Trophoblast cell (in vitro differentiated cells and primary cell): ENCODE measurements at regions not wholly inside any gene's neighbourhood (a gene's known extent, or its start where the extent isn't known, plus 50 kb on each side); places are given as distances from the start of the nearest gene placed in this dataset.
"Not testable (repeated sequence)": the region's sequence is repeated elsewhere in the genome, so short reads cannot be mapped to it uniquely, and the experiment has no call there.

Experiments
- DNase-seq, 2 donors: peaks; one replicate each; pipeline ENCODE4 v3.0.0-alpha.2; 2016
- H2AFZ ChIP-seq: 2 replicates; pipeline ENCODE4 v1.6.1; 2013; ENCODE audit warnings: low read length, moderate library complexity, mild to moderate bottlenecking; ENCODE audit not compliant: insufficient read depth, poor library complexity
- H2AK5ac ChIP-seq: 2 replicates; pipeline ENCODE4 v1.6.1; 2013; ENCODE audit warnings: mild to moderate bottlenecking, low read length
- H2BK120ac ChIP-seq: 2 replicates; pipeline ENCODE4 v1.6.1; 2013; ENCODE audit warnings: low read length, mild to moderate bottlenecking, moderate library complexity; ENCODE audit not compliant: insufficient read depth, poor library complexity
- H2BK12ac ChIP-seq: 2 replicates; pipeline ENCODE4 v1.6.1; 2013; ENCODE audit warnings: mild to moderate bottlenecking, low read length, moderate library complexity
- H2BK5ac ChIP-seq: 2 replicates; pipeline ENCODE4 v1.6.1; 2013; ENCODE audit warnings: low read length, low read depth, moderate library complexity, mild to moderate bottlenecking; ENCODE audit not compliant: poor library complexity
- H3K14ac ChIP-seq: 2 replicates; pipeline ENCODE4 v1.6.1; 2013; ENCODE audit warnings: mild to moderate bottlenecking, low read length
- H3K18ac ChIP-seq: 2 replicates; pipeline ENCODE4 v1.6.1; 2013; ENCODE audit warnings: mild to moderate bottlenecking, low read length
- H3K23ac ChIP-seq: 2 replicates; pipeline ENCODE4 v1.6.1; 2013; ENCODE audit warnings: low read length
- H3K27ac ChIP-seq: 2 replicates; pipeline ENCODE4 v1.5.1; 2013; ENCODE audit warnings: low read depth, mild to moderate bottlenecking, inconsistent platforms, low read length, moderate library complexity
- H3K27me3 ChIP-seq: 2 replicates; pipeline ENCODE4 v1.6.1; 2013; ENCODE audit warnings: inconsistent platforms, mild to moderate bottlenecking, low read length, moderate library complexity; ENCODE audit not compliant: insufficient read depth
- H3K36me3 ChIP-seq, 2 experiments: 1 replicate in 1 of 2; 2 replicates in 1 of 2; pipeline ENCODE4 v1.6.1; 2013; ENCODE audit warnings: low read length in 2 of 2, mild to moderate bottlenecking in 2 of 2, moderate library complexity in 1 of 2; ENCODE audit not compliant: insufficient read depth in 2 of 2, control insufficient read depth in 1 of 2
- H3K4ac ChIP-seq: 2 replicates; pipeline ENCODE4 v1.6.1; 2013; ENCODE audit warnings: low read depth, mild to moderate bottlenecking, low read length, moderate library complexity
- H3K4me1 ChIP-seq, 2 experiments: 1 replicate in 1 of 2; 2 replicates in 1 of 2; pipeline ENCODE4 v1.6.1; 2013; ENCODE audit warnings: low read length in 2 of 2, mild to moderate bottlenecking in 2 of 2, moderate library complexity in 1 of 2; ENCODE audit not compliant: insufficient read depth in 2 of 2, control insufficient read depth in 1 of 2
- H3K4me2 ChIP-seq: 2 replicates; pipeline ENCODE4 v1.6.1; 2013; ENCODE audit warnings: inconsistent platforms, mild to moderate bottlenecking, low read length, moderate library complexity
- H3K4me3 ChIP-seq: 2 replicates; pipeline ENCODE4 v1.5.1; 2013; ENCODE audit warnings: mild to moderate bottlenecking, low read depth, low read length, inconsistent platforms
- H3K79me1 ChIP-seq: one replicate; pipeline ENCODE4 v1.6.1; 2013; ENCODE audit warnings: low read length
- H3K79me2 ChIP-seq: 2 replicates; pipeline ENCODE4 v1.6.1; 2013; ENCODE audit warnings: low read length, mild to moderate bottlenecking; ENCODE audit not compliant: control insufficient read depth, insufficient read depth, poor library complexity
- H3K9ac ChIP-seq: 2 replicates; pipeline ENCODE4 v1.6.1; 2013; ENCODE audit warnings: mild to moderate bottlenecking, low read length
- H3K9me3 ChIP-seq: 2 replicates; pipeline ENCODE4 v1.6.1; 2013; ENCODE audit warnings: low read depth, mild to moderate bottlenecking, control low read depth, inconsistent platforms, low read length; ENCODE audit not compliant: insufficient read depth
- H4K12ac ChIP-seq: 2 replicates; pipeline ENCODE4 v1.6.1; 2013; ENCODE audit warnings: low read depth, mild to moderate bottlenecking, low read length, moderate library complexity
- H4K8ac ChIP-seq: 2 replicates; pipeline ENCODE4 v1.6.1; 2013; ENCODE audit warnings: low read depth, mild to moderate bottlenecking, low read length, moderate library complexity
- H4K91ac ChIP-seq: one replicate; pipeline ENCODE4 v1.6.1; 2013; ENCODE audit warnings: low read depth, mild to moderate bottlenecking, low read length, moderate library complexity
- WGBS: extraction: QIAGEN DNeasy Blood & Tissue Kit; methylation state at CpG from one replicate; pipeline ENCODE4 v1.1.7; 2013; ENCODE audit warnings: missing lambda C conversion rate; ENCODE audit not compliant: insufficient read length, insufficient coverage; ENCODE audit errors: extremely low coverage; 5-methylcytosine and 5-hydroxymethylcytosine counted together

DNA sequence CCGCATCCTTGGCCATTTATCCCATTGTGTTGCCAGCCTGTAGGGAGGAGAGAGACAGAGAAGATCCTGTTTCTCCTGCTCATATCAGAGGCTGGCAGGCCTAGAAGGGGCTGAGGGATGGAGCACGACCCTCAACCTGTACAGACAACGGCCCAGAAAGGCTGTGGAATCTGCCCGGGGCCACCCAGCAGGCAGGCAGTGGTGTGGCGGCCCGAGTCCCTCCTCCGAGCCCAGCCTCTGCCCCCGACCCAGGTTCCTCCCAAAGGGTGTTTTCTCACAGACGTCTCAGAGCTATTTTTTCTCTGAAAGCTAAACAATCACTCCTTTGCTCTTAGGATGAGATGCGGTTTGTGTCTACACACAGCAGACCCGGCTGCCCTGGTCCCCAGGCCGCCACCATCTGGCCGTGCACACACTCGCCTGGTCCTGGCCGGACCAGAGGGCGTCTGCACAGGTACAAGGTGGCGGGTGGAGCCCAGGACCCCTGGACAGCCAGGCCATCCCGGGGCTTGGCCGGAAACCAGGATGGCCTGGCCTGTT, 69.3 kb downstream of the FOXL3 start:
- no peak overlapping the region for H4K8ac ChIP-seq
- H4K91ac ChIP-seq = no peak overlapping the region
- peaks cover 7% of the 10 kb centered on the region for H3K9me3 ChIP-seq
- H3K23ac ChIP-seq = no peak overlapping the region
- H3K36me3 ChIP-seq = no peaks in the 10 kb centered on the region
- no CpG with 5 or more reads among the region's 19 CpGs for WGBS
- no peak for DNase-seq
- H3K27ac ChIP-seq = no peak overlapping the region
- no peak overlapping the region for H2BK120ac ChIP-seq
- no peak overlapping the region for H2BK12ac ChIP-seq
- no peak overlapping the region for H2AFZ ChIP-seq
- H2BK5ac ChIP-seq = no peak overlapping the region
- no peak overlapping the region for H3K4me2 ChIP-seq
- no peaks in the 10 kb centered on the region for H3K4me1 ChIP-seq
- H3K27me3 ChIP-seq = no peaks in the 10 kb centered on the region
- H3K14ac ChIP-seq = no peak overlapping the region
- no peaks in the 10 kb centered on the region for H3K79me1 ChIP-seq
- H3K9ac ChIP-seq = no peak overlapping the region
- H3K79me2 ChIP-seq = no peaks in the 10 kb centered on the region
- H3K18ac ChIP-seq = no peak overlapping the region
- H4K12ac ChIP-seq = no peak overlapping the region
- no peak overlapping the region for H3K4ac ChIP-seq
- H3K4me3 ChIP-seq = no peak overlapping the region
- H2AK5ac ChIP-seq = no peak overlapping the region

DNA sequence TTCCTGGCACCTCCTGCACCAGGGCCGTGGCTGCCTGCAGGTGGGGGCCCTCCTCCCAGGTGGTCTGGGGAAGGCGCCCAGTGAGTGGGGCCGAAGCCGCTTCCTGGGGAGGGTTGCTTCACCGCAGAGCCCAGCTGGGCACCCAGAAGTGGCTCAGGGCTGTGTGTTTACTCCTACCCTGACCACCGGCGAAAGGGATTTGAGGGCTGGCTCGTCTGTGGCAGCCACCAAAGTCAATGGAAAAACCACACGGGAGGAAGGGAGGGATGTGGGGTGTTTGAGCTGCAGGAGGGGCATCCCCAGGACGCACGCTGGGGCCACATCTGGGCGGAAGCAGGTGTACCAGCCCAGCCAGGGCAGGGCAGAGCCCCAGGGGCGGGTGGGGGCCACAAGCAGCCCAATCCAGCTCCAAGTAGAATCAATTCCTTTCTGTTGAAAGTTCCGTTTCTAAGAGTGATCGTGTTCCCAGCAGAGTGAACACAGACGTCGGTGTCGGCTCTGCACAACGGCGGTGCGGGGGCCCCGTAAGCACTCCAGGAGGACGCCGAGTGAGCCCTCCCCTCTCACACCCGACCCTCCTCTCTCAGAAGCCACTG, 69.9 kb downstream of the FOXL3 start:
- no CpG with 5 or more reads among the region's 25 CpGs for WGBS
- no peaks in the 10 kb centered on the region for H3K79me2 ChIP-seq
- H3K9ac ChIP-seq = no peak overlapping the region
- H2BK120ac ChIP-seq = no peak overlapping the region
- H3K27ac ChIP-seq = no peak overlapping the region
- no peaks in the 10 kb centered on the region for H3K36me3 ChIP-seq
- no peak overlapping the region for H4K91ac ChIP-seq
- H2BK12ac ChIP-seq = no peak overlapping the region
- no peak overlapping the region for H4K8ac ChIP-seq
- no peak for DNase-seq
- H3K9me3 ChIP-seq = peaks cover 7% of the 10 kb centered on the region
- H3K4me1 ChIP-seq = no peaks in the 10 kb centered on the region
- no peak overlapping the region for H4K12ac ChIP-seq
- H3K79me1 ChIP-seq = no peaks in the 10 kb centered on the region
- no peak overlapping the region for H2BK5ac ChIP-seq
- H3K4me3 ChIP-seq = no peak overlapping the region
- H2AK5ac ChIP-seq = no peak overlapping the region
- no peak overlapping the region for H3K23ac ChIP-seq
- no peak overlapping the region for H3K14ac ChIP-seq
- no peaks in the 10 kb centered on the region for H3K27me3 ChIP-seq
- H3K18ac ChIP-seq = no peak overlapping the region
- H3K4ac ChIP-seq = no peak overlapping the region
- no peak overlapping the region for H2AFZ ChIP-seq
- H3K4me2 ChIP-seq = no peak overlapping the region

DNA sequence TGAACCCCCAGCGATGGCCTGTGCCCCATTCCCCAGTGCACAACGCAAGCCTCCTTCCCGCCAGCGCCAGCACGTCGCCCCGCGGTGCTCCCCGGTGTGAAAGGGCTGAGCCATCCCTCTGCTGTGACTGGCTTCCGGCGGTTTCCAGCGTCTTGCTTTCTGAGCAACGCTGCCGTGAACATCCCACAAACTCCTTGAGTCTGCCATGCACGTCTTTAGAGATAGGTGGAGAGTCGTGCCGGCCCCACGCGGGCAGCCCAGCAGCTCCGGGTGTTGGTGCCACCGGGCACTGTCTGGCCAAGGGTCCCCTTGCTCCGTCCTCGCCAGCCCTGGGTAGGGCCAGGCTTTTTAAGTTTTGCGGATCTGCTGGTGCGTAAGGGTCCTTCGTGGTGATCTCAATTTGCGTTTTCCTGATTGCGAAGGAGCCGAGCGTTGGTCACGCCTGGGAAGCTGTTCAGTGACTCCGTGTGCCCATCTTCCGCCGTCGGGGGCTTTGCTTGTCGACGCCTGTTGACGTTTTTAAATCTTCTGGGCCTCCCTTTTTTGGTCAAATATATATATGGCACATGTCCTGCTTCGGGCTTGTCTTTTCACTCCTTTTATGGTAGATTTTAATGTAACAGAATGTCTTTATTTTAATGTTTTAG, 70.6 kb downstream of the FOXL3 start:
- Histone ChIP-seq H3K9me3 (peaks cover 5% of the 10 kb centered on the region), H2BK12ac (no peak overlapping the region), H2BK120ac (no peak overlapping the region), H4K91ac (no peak overlapping the region), H3K36me3 (no peaks in the 10 kb centered on the region), H3K27ac (no peak overlapping the region), H3K4me2 (no peak overlapping the region), H3K79me2 (no peaks in the 10 kb centered on the region), H3K14ac (no peak overlapping the region), H2AFZ (no peak overlapping the region), H4K8ac (no peak overlapping the region), H3K4ac (no peak overlapping the region), H2BK5ac (no peak overlapping the region), H3K27me3 (no peaks in the 10 kb centered on the region), H2AK5ac (no peak overlapping the region), H3K4me1 (no peaks in the 10 kb centered on the region), H3K18ac (no peak overlapping the region), H3K23ac (no peak overlapping the region), H3K79me1 (no peaks in the 10 kb centered on the region), H3K4me3 (no peak overlapping the region), H4K12ac (no peak overlapping the region), H3K9ac (no peak overlapping the region)
- no peak for DNase-seq
- WGBS = no CpG with 5 or more reads among the region's 39 CpGs

DNA sequence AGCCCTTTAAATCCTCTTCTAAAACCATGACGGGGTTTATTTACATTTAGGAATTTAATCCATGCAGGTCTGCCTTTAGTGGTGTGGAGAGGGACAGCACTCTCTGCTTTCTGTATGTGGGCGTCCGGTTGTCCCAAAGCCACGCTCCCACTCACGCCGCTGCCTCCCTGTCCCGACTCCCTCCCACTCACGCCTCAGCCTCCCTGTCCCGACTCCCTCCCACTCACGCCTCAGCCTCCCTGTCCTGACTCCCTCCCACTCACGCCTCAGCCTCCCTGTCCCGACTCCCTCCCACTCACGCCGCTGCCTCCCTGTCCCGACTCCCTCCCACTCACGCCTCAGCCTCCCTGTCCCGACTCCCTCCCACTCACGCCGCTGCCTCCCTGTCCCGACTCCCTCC, 71.2 kb downstream of the FOXL3 start:
- H3K4me2 ChIP-seq, H3K79me1 ChIP-seq, H3K27me3 ChIP-seq, H3K79me2 ChIP-seq, H4K8ac ChIP-seq, H2AK5ac ChIP-seq, H2AFZ ChIP-seq, H3K9ac ChIP-seq, DNase-seq, H3K9me3 ChIP-seq, H2BK12ac ChIP-seq, H4K91ac ChIP-seq, H3K4me1 ChIP-seq, H2BK5ac ChIP-seq, H3K36me3 ChIP-seq, H4K12ac ChIP-seq, H3K27ac ChIP-seq, H3K23ac ChIP-seq, H3K4me3 ChIP-seq, H2BK120ac ChIP-seq, H3K4ac ChIP-seq, H3K18ac ChIP-seq, H3K14ac ChIP-seq: not testable (repeated sequence)
- WGBS = no CpG with 5 or more reads among the region's 20 CpGs
